H1 (cell line): ENCODE measurements at regions not wholly inside any gene's neighbourhood (a gene's known extent, or its start where the extent isn't known, plus 50 kb on each side); places are given as distances from the start of the nearest gene placed in this dataset.

Source experiments
- CBX5 ChIP-seq: fragments of 300-800, 300-1000 bp; sonication (generic); IDR thresholded peaks from 2 replicates; pipeline ENCODE4 v1.7.1; 2016; ENCODE audit warnings: antibody characterized with exemption, low read length, low read depth
- NANOG ChIP-seq: IDR thresholded peaks from 2 replicates; pipeline ENCODE4 v1.6.1; 2011; ENCODE audit warnings: low read length, low read depth, mild to moderate bottlenecking, inconsistent platforms; ENCODE audit not compliant: insufficient read depth, poor library complexity, severe bottlenecking
- POU5F1 ChIP-seq: IDR thresholded peaks from 2 replicates; pipeline ENCODE4 v1.6.1; 2011; ENCODE audit warnings: low read depth, mild to moderate bottlenecking, low read length, moderate library complexity
- SP2 ChIP-seq: IDR thresholded peaks from 2 replicates; pipeline ENCODE4 v1.6.1; 2012; ENCODE audit warnings: mild to moderate bottlenecking, low read length, inconsistent platforms
- TF ChIP-seq, protein P1 (sequence below), 3 experiments: IDR thresholded peaks; 1 replicate in 2 of 3; 2 replicates in 1 of 3; pipeline versions ENCODE4 v1.5.1 to v1.6.1; 2011; ENCODE audit warnings: low read length in 3 of 3, mild to moderate bottlenecking in 3 of 3, inconsistent platforms in 2 of 3, low read depth in 1 of 3, moderate library complexity in 1 of 3; ENCODE audit not compliant: insufficient read depth in 1 of 3; ENCODE audit errors: control extremely low read depth in 1 of 3
- TF ChIP-seq, protein P2 (sequence below): IDR thresholded peaks from 2 replicates; pipeline ENCODE4 v1.6.1; 2011; ENCODE audit warnings: low read depth, mild to moderate bottlenecking, low read length; ENCODE audit not compliant: insufficient read depth

GRCh38 chr7:18200266-18200665, 172.6 kb upstream of the PRPS1L1 start (continued):
- TF ChIP-seq, protein P1, sequence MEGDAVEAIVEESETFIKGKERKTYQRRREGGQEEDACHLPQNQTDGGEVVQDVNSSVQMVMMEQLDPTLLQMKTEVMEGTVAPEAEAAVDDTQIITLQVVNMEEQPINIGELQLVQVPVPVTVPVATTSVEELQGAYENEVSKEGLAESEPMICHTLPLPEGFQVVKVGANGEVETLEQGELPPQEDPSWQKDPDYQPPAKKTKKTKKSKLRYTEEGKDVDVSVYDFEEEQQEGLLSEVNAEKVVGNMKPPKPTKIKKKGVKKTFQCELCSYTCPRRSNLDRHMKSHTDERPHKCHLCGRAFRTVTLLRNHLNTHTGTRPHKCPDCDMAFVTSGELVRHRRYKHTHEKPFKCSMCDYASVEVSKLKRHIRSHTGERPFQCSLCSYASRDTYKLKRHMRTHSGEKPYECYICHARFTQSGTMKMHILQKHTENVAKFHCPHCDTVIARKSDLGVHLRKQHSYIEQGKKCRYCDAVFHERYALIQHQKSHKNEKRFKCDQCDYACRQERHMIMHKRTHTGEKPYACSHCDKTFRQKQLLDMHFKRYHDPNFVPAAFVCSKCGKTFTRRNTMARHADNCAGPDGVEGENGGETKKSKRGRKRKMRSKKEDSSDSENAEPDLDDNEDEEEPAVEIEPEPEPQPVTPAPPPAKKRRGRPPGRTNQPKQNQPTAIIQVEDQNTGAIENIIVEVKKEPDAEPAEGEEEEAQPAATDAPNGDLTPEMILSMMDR (IDR thresholded peaks at IDR 0.05; ENCODE audit: control extremely low read depth in 1 of 3, insufficient read depth in 1 of 3, low read depth in 1 of 3, low read length in 3 of 3) = no peak
- TF ChIP-seq SP2 (no peak), NANOG (no peak), CBX5 (no peak), POU5F1 (no peak)
- TF ChIP-seq, protein P2, sequence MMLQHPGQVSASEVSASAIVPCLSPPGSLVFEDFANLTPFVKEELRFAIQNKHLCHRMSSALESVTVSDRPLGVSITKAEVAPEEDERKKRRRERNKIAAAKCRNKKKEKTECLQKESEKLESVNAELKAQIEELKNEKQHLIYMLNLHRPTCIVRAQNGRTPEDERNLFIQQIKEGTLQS = no peak
